ENCODE measurements at regions not wholly inside any gene's neighbourhood (a gene's known extent, or its start where the extent isn't known, plus 50 kb on each side); places are given as distances from the start of the nearest gene placed in this dataset.
"Not testable (repeated sequence)": the region's sequence is repeated elsewhere in the genome, so short reads cannot be mapped to it uniquely, and the experiment has no call there.

DNA sequence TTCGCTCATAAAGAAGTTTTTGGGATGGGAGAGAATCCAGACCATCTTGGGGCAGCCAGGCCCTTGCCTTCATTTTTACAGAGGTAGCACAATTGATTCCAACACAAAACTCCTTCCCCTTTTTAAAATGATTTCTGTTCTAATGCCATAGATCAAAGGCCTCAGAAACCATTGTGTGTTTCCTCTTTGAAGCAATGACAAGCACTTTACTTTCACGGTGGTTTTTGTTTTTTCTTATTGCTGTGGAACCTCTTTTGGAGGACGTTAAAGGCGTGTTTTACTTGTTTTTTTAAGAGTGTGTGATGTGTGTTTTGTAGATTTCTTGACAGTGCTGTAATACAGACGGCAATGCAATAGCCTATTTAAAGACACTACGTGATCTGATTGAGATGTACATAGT is 4398.2 kb upstream of the TPTE start:
- CTCF ChIA-PET; H3K9me3 Mint-ChIP-seq; H3K9me3 ChIP-seq (ENCODE audit: control insufficient read depth in 2 of 3, low read length in 3 of 3); H3K27me3 ChIP-seq (ENCODE audit: control insufficient read depth in 2 of 2, insufficient read depth in 2 of 2, low read length in 2 of 2); H3K36me3 Mint-ChIP-seq; H3K4me3 ChIP-seq (ENCODE audit: low read length); H3K36me3 ChIP-seq (ENCODE audit: control insufficient read depth in 2 of 3, insufficient read depth in 3 of 3, low read length in 3 of 3); H3K27me3 Mint-ChIP-seq; intact Hi-C loops (cut with micrococcal nuclease); POLR2A ChIA-PET; H3K4me1 Mint-ChIP-seq; H3K4me1 ChIP-seq (ENCODE audit: control insufficient read depth in 2 of 2, insufficient read depth in 2 of 2, low read length in 2 of 2): not testable (repeated sequence)
- H3K27ac ChIP-seq (ENCODE audit: low read depth, low read length), result peak overlapping the region; percentile 21
- peak overlapping the region in 7 of 10 donors; percentile 28 to 83 (median 69) for H3K4me3 Mint-ChIP-seq
- peak in 5 of 9 donors; percentile 43 to 72 (median 47) for DNase-seq
- ATAC-seq, result peak; percentile 68
- peak overlapping the region in 5 of 9 donors; percentile 87 to 97 (median 94) for H3K27ac Mint-ChIP-seq

DNA sequence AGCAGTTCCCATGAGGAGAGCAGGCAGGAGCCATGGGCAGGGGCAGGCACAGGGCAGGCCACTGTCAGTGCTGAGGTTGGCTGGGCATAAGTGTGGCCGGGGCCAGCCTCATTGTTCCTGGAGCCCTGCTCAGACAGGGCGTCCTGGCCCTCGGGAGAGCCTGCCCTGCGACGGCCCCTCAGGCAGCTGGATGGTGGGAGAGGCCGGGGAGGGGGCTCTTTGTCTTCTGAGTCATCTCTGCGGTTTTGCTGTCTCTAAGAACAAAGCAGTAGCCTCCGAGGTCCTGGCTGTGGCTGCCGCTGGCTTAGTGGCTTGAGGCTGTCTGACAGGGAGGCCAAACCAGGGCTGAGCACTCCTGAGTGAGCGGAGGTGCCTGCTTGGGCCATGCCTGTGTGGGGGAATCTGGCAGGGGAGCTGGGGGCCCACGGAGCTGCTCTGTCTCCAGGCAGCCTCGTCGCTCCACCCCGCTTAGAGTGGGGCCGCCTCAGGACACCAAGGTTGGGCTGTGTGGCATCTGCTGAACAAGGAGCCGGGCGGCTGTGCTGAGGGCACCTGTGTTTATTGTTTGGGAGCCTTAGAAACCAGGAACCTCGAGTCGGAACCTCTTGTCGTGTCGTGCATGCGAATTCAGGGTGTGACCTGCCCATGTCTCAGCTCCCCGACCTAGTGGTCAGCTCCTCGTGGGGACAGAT is 4395.7 kb upstream of the TPTE start:
- H3K9me3 Mint-ChIP-seq; H3K4me1 Mint-ChIP-seq; H3K9me3 ChIP-seq (ENCODE audit: control insufficient read depth in 2 of 3, low read length in 3 of 3); H3K4me3 ChIP-seq (ENCODE audit: low read length); H3K27me3 Mint-ChIP-seq; DNase-seq; ATAC-seq; H3K4me1 ChIP-seq (ENCODE audit: control insufficient read depth in 2 of 2, insufficient read depth in 2 of 2, low read length in 2 of 2); POLR2A ChIA-PET; intact Hi-C loops (cut with micrococcal nuclease); H3K27ac Mint-ChIP-seq; H3K4me3 Mint-ChIP-seq; H3K36me3 Mint-ChIP-seq; H3K27me3 ChIP-seq (ENCODE audit: control insufficient read depth in 2 of 2, insufficient read depth in 2 of 2, low read length in 2 of 2); H3K36me3 ChIP-seq (ENCODE audit: control insufficient read depth in 2 of 3, insufficient read depth in 3 of 3, low read length in 3 of 3); CTCF ChIA-PET; H3K27ac ChIP-seq (ENCODE audit: low read depth, low read length): not testable (repeated sequence)

DNA sequence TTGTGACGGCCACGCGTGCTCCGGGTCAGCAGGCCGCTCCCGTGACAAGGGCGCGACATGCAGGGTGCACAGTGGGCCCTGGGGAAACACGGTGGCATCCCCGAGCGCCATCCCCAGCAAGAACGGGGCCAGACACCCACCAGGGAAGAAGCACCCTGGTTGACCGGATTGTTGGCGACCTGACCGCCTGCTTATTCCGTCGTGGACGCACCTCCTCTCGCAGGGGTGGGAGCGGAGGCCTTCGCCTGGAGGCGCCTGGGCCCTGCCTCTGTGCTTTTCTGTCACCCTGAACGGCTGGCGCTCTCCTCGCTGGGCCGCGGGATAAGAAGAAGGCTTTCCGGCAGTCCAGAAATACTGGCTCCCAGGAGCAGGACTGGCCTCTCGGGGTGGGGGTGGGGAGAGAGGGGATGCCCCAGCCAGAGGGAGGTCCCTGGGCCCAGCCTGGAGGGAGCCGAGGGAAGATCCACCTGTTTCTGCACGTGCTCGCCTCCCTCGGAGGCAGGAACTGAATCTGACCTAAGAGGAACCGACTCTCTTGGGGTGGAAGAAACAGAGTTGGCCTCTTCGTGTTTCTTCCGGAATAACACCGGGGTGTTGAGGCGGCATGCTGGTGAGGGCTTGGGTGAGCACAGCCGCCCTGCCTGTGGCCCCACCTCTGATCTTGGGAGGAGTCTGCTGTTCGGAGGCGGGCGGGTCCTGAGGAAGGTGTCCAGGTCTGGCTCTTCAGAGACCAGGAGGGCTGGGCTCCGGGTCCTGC is 4394.2 kb upstream of the TPTE start:
- H3K4me1 ChIP-seq (ENCODE audit: control insufficient read depth in 2 of 2, insufficient read depth in 2 of 2, low read length in 2 of 2); H3K27ac Mint-ChIP-seq; H3K36me3 ChIP-seq (ENCODE audit: control insufficient read depth in 2 of 3, insufficient read depth in 3 of 3, low read length in 3 of 3); H3K4me3 Mint-ChIP-seq; H3K4me1 Mint-ChIP-seq; CTCF ChIA-PET; H3K27me3 ChIP-seq (ENCODE audit: control insufficient read depth in 2 of 2, insufficient read depth in 2 of 2, low read length in 2 of 2); H3K9me3 Mint-ChIP-seq; intact Hi-C loops (cut with micrococcal nuclease); H3K36me3 Mint-ChIP-seq; H3K27me3 Mint-ChIP-seq; H3K9me3 ChIP-seq (ENCODE audit: control insufficient read depth in 2 of 3, low read length in 3 of 3); H3K27ac ChIP-seq (ENCODE audit: low read depth, low read length); POLR2A ChIA-PET; H3K4me3 ChIP-seq (ENCODE audit: low read length): not testable (repeated sequence)
- ATAC-seq, result peak; percentile 54
- DNase-seq, result peak in 2 of 9 donors; percentile 2 to 8

DNA sequence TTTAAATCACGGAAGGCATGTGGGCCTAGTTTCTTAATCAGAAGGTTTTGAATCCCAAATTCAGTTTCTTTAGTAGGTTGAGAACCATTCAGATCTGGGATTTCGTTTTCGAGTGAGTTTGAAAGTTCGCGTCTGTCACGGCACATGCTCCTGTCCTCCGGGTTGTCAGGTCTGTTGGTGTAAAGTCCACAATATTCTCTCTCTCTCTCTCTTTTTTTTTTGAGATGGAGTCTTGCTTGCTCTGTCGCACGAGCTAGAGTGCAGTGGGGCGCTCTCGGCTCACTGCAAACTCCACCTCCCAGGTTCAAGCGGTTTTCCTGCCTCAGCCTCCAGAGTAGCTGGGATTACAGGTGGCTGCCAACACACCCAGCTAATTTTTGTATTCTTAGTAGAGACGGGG is 4390.6 kb upstream of the TPTE start:
- ATAC-seq, H3K4me3 Mint-ChIP-seq, POLR2A ChIA-PET: not testable (repeated sequence)

DNA sequence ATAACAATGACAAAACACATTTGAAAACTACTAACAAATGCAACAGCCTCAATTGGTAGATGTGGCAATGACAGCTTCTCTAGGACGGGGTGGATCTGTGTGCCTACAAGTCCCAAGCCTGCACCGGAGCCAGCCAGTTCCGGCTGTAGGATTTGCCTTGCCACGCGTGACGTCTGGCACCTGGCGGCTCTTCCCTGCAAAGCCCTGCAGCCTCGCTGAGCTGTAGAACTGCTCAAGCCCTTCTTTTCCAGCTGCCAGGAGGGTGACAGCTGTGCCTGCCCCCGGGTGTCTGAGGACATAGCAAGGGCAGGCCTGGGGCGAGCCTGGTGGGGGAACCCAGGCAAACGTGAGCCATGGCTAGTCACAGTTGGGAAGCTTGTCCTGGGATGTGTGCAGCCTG is 4388.0 kb upstream of the TPTE start:
- POLR2A ChIA-PET; H3K4me1 Mint-ChIP-seq; CTCF ChIA-PET; H3K27me3 ChIP-seq (ENCODE audit: control insufficient read depth in 2 of 2, insufficient read depth in 2 of 2, low read length in 2 of 2); ATAC-seq; DNase-seq; H3K27ac ChIP-seq (ENCODE audit: low read depth, low read length); H3K4me3 Mint-ChIP-seq; H3K9me3 ChIP-seq (ENCODE audit: control insufficient read depth in 2 of 3, low read length in 3 of 3); H3K9me3 Mint-ChIP-seq; H3K4me3 ChIP-seq (ENCODE audit: low read length); H3K36me3 ChIP-seq (ENCODE audit: control insufficient read depth in 2 of 3, insufficient read depth in 3 of 3, low read length in 3 of 3); H3K27me3 Mint-ChIP-seq; intact Hi-C loops (cut with micrococcal nuclease); H3K4me1 ChIP-seq (ENCODE audit: control insufficient read depth in 2 of 2, insufficient read depth in 2 of 2, low read length in 2 of 2); H3K36me3 Mint-ChIP-seq; H3K27ac Mint-ChIP-seq: not testable (repeated sequence)

More for the DNA sequence above, 4390.6 kb upstream of the TPTE start:
- H3K4me3 ChIP-seq (ENCODE audit: low read length); intact Hi-C loops (cut with micrococcal nuclease); H3K36me3 Mint-ChIP-seq; H3K4me1 ChIP-seq (ENCODE audit: control insufficient read depth in 2 of 2, insufficient read depth in 2 of 2, low read length in 2 of 2); H3K27me3 ChIP-seq (ENCODE audit: control insufficient read depth in 2 of 2, insufficient read depth in 2 of 2, low read length in 2 of 2); H3K4me1 Mint-ChIP-seq; H3K27ac Mint-ChIP-seq; DNase-seq; H3K9me3 Mint-ChIP-seq; H3K36me3 ChIP-seq (ENCODE audit: control insufficient read depth in 2 of 3, insufficient read depth in 3 of 3, low read length in 3 of 3); CTCF ChIA-PET; H3K27me3 Mint-ChIP-seq; H3K9me3 ChIP-seq (ENCODE audit: control insufficient read depth in 2 of 3, low read length in 3 of 3); H3K27ac ChIP-seq (ENCODE audit: low read depth, low read length): not testable (repeated sequence)

DNA sequence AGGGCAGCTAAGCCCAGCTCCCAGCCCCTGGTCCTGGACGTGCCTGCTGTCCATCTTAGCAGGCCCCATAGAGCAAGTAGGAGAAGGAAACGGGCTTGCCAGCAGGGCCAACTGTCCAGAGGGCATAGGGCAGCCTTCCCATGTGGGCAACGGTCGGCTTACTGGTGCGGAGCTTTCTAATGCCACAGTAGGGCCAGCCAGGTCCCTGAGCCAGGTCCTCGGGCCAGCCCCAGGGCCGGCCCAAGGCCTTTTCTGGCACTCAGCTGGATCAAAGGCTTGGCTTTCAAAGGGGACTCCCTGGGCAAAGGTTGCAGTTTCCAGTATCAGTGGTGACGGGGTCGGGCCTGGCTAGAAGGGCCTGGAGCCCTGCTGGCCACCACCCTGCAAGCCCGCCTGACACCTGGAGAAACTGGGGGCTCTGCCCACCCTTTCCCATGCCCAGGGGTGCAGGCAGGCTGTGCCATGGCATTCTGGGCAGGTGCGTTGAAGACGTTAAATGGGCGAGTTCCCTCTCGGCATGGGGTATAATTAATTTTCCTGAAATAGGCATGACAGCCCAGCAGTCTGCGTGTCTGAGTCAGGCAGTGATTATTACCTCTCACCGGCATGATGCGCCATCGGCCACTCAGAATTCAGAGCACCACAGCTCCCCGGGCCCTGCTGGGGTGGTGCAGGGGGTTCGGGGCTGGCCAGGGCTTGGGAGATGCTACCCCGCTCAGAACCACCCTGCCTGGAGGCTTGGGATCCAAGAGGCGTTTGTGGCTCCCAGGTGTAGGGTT is 4387.3 kb upstream of the TPTE start:
- POLR2A ChIA-PET; H3K9me3 Mint-ChIP-seq; CTCF ChIA-PET; H3K36me3 Mint-ChIP-seq; H3K4me1 Mint-ChIP-seq; H3K9me3 ChIP-seq (ENCODE audit: control insufficient read depth in 2 of 3, low read length in 3 of 3); H3K27me3 ChIP-seq (ENCODE audit: control insufficient read depth in 2 of 2, insufficient read depth in 2 of 2, low read length in 2 of 2); intact Hi-C loops (cut with micrococcal nuclease); DNase-seq; H3K4me1 ChIP-seq (ENCODE audit: control insufficient read depth in 2 of 2, insufficient read depth in 2 of 2, low read length in 2 of 2); H3K4me3 Mint-ChIP-seq; H3K36me3 ChIP-seq (ENCODE audit: control insufficient read depth in 2 of 3, insufficient read depth in 3 of 3, low read length in 3 of 3); H3K27ac ChIP-seq (ENCODE audit: low read depth, low read length); H3K4me3 ChIP-seq (ENCODE audit: low read length); H3K27ac Mint-ChIP-seq; ATAC-seq; H3K27me3 Mint-ChIP-seq: not testable (repeated sequence)

DNA sequence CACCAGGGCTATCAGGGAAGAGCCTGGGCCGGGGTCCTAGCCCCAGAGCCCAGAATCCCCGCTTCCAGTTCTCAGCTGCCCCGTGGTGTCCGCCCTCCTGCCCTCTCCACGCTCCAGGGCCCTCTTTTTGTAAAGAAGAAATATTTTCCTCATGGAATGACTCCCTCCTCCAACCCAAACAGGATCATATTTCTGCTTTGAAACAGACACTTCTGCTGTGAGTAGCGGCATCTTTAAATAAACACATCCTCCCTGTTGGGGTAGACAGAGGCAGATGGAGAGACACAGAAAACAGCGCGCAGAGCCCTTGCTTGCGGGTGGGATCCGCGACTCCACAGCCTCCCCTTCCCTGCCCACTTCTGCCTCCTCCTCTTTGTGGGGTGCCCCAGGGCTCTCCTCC is 4384.7 kb upstream of the TPTE start:
- H3K27me3 ChIP-seq (ENCODE audit: control insufficient read depth in 2 of 2, insufficient read depth in 2 of 2, low read length in 2 of 2); DNase-seq; H3K4me1 Mint-ChIP-seq; H3K9me3 Mint-ChIP-seq; ATAC-seq; H3K36me3 ChIP-seq (ENCODE audit: control insufficient read depth in 2 of 3, insufficient read depth in 3 of 3, low read length in 3 of 3); H3K4me3 ChIP-seq (ENCODE audit: low read length); H3K27ac ChIP-seq (ENCODE audit: low read depth, low read length); H3K9me3 ChIP-seq (ENCODE audit: control insufficient read depth in 2 of 3, low read length in 3 of 3); intact Hi-C loops (cut with micrococcal nuclease); POLR2A ChIA-PET; CTCF ChIA-PET; H3K4me3 Mint-ChIP-seq; H3K27ac Mint-ChIP-seq; H3K27me3 Mint-ChIP-seq; H3K4me1 ChIP-seq (ENCODE audit: control insufficient read depth in 2 of 2, insufficient read depth in 2 of 2, low read length in 2 of 2); H3K36me3 Mint-ChIP-seq: not testable (repeated sequence)

Measured in naive thymus-derived CD4-positive, alpha-beta T cell (primary cell).